ENCODE measurements at regions not wholly inside any gene's neighbourhood (a gene's known extent, or its start where the extent isn't known, plus 50 kb on each side); places are given as distances from the start of the nearest gene placed in this dataset.

DNA sequence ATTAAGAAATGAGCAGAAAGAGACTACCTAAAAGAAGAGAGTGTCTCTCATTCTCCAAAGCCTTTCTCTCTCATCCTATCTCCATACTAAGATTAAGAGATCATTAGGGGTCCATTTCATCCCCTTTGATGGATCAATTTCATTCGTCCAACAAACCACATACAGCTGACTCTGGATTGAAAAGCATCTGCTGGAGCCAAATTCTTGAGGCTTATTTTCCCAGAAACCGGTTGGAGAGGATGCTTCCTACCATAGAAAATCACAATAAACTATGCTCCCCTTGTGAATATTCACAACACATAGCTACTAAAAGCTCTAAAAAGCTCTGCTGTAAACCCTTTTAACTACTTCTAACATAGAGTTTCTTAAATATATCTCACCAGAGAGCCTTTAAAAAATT lies 755.0 kb upstream of the ZNF608 start:
- DNase-seq (ENCODE audit: low read depth in 2 of 2) = no peak

DNA sequence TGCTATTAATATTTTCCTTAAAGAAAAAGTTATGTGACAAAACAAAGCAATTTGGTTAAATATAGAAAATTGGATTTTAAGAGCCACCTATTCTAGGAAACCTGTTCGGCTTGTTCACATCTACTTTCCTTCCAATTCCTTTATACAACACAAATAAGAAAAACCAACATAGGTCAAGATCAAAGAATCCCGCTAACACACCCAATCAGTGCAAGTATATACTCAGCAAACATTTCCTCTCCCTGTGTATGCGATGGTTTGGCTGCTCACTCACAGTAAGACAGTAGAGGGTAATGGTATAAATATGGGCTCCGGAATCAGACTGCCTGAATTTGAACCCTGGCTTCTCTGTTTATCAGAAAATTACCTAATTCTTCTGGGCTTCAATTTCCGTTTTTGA lies 757.5 kb upstream of the ZNF608 start:
- DNase-seq (ENCODE audit: low read depth in 2 of 2) = no peak

DNA sequence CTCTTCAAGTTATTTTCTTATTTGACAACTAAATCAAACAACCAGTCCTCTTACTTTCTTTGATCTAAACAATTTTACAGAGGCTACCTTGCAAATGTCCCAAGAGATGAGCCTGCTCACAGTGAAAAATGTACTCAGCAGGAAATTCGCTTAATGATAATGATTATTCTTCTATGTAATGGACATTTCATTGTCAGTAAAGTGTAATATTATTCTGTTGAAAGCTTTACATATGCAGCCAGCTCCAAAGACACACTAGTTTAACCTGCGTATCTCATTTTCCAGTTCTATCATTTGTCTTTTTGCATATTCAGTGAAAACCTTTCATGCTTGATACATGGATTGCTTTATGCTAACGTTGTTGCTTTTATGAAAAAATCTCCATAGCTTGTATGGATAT lies 758.7 kb upstream of the ZNF608 start:
- no peak for DNase-seq (ENCODE audit: low read depth in 2 of 2)

DNA sequence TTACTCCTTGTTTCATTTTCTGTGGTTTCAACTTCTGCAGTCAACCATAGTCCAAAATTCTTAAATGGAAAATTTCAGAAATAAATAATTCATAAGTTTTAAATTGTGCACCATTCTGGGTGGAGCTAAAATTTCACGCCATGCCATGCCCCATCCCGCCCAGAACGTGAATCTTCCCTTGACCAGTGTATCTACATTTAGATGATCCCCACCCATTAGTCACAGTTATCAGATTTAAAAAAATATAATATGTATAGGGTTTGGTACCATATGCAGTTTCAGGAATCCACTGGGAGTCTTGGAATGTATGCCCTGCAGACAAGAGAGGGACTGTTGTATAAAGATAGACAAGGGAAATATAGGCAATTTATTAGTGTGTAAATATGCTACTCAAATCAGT lies 759.7 kb upstream of the ZNF608 start:
- DNase-seq (ENCODE audit: low read depth in 2 of 2) = no peak

DNA sequence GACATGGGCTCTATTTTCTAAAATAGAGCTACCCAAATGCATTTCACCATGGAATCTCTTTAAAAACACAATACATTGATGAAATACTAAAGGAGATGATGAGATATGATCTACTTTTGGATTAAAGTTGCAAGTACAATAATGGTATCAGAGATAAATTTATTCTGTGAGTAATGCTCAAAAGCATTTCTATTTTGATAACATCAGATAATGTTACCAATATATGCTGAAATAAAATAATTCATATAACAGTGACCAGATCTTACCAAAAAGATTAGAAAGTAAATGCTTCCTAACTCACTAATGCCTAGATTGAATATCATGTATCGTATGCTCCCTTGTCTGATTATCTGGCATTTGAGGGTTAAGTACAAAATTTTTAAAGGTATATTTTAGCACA lies 761.8 kb upstream of the ZNF608 start:
- no peak for DNase-seq (ENCODE audit: low read depth in 2 of 2)

DNA sequence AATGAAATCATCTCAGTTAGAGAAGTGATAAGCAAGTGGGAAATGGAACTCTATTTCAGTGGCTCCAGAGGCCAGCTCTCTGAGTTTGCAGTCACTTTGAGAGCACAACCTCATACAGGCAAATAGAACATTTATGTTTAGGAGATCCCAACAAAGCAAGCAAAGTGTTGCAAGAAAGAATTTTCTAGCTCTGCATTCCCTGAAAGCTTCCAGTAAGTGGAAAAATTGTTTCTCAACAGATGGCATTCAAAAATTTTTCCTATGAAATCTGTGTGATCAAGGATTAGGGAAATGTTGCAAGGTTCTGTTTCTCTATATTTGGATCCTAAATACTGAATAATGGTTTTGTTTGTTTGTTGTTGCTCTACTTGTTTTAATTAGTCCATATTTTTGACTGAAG lies 764.2 kb upstream of the ZNF608 start:
- no peak for DNase-seq (ENCODE audit: low read depth in 2 of 2)

DNA sequence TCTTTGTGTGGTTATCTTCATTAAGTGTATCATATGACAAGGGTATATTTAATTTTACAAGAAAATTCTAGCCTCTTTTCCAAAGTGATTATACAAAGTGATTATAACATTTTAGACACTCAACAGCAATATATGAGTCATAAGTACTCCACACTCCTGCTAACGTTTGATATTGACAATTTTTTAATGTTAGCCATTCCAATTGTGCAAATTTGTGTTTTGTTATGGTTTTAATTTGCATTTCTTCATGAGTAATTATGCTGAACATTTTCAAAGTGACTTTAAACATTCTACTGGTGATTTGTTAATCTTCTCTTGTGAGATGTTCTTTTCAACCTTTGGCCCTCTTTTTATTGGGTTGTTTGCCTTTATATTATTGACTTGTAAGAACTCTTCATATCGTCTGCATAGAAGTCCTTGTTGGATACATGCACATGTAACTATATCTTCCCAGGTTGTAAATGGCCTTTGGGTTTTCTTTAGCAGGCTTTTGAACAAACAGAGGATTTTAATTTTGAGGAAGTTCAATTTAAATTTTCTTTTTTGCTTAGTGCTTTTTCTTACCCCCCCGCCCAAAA lies 771.6 kb upstream of the ZNF608 start:
- DNase-seq (ENCODE audit: low read depth in 2 of 2) = no peak

DNA sequence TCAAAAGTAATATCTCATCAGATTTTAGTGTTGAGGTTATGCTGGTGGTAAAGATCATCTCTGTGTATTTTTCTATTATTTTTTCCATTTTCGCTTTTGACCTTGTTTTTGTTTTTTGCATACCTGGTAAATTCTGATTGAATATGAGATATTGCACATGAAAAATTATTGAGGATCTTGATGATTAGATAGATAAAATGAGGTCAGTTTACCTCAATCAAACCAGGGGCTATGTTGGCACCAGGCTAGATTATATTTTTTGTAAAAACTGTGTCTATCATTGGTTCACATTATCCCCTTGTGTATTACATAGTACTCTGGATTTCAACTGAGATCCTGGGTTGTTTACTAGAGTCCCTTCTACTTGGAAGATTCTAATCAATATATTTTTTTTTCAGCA lies 774.9 kb upstream of the ZNF608 start:
- no peak for DNase-seq (ENCODE audit: low read depth in 2 of 2)

DNA sequence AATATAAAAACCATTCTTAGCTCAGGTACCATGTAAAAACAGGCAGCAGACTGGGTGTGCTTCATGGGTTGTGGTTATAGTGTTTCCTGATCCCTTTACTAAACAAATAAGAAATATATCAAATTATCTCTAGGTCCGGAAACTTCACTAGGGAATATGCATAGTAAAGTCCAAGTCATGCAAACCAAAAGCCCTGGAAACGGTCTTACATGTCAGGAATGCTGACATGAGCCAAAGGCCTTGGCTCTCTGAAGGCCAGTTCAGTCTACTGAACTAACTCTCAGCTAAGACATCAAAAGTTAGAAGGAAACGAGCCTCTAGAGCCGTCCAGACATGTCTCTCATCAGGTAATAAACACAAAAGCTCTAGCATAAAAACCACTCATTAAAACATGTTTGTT lies 778.9 kb upstream of the ZNF608 start:
- no peak for DNase-seq (ENCODE audit: low read depth in 2 of 2)

DNA sequence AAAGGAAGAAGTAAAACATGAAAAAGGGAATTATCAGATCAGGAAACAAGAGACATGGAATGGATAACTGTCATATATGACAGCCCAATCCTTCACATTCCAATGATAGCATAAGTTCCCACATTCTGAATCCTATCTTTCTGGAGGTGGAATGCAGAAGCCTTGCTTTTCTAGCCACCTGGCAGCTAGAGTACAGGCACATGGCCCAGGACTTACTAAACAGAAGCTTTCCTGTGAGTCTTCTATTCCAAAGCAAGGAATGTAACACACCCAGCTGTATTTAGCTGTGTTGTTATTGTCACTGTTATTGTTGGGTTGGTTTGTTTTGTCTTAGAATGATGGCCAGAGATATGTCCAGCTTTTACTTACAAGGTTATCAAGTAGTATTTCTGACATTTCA lies 780.5 kb upstream of the ZNF608 start:
- DNase-seq (ENCODE audit: low read depth in 2 of 2) = no peak

DNA sequence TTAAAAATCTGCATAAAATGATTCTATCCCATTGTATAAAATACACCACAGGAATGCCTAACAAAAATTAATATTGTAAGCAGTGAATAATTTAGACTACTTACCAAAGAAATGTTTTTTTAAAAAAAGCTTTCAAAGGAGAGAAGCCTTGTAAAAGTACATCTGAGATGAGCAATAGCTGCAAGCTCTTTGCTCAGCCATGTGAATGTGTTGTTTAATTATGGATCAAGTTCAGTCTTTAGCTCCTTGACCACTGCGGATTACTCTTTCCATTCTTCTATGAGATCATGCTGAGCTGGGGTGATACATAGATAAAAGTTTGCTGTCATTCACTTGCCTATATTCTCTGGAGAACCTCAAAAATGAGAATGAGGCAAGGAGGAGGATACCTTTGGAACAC lies 782.4 kb upstream of the ZNF608 start:
- no peak for DNase-seq (ENCODE audit: low read depth in 2 of 2)

DNA sequence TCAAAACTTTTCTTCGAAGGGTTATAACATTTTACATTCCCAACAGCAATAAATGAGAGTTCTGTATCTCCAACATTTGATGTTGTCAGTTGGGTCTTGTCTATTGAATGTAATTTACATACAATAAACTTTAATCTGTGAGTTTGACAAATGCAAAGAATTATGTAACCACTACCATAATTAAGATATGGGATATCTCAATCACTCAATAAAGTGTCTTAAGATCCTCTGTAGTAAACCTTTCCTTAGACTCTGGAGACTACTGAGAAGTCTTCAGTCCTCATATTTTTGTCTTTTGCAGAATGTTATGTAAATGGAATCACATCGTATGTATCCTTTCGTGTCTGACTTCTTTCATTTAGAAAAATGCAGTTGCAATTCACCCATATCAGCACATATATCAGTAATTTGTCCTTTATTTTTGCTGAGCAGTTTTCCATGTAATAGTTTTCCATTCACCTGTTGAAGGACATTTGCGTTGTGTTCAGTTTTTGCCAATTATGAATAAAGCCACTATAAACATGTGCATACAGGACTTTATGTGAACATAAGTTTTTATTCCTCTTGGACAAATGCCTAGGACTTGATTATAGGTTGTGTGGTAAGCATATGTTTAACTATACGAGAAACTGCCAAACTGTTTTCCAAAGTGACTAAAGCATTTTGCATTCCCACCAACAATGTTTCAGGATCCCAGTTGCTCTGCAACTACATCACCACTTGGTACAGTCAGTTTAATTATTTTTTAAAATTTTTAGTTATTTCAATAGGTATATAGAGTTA lies 784.6 kb upstream of the ZNF608 start:
- no peak for DNase-seq (ENCODE audit: low read depth in 2 of 2)

DNA sequence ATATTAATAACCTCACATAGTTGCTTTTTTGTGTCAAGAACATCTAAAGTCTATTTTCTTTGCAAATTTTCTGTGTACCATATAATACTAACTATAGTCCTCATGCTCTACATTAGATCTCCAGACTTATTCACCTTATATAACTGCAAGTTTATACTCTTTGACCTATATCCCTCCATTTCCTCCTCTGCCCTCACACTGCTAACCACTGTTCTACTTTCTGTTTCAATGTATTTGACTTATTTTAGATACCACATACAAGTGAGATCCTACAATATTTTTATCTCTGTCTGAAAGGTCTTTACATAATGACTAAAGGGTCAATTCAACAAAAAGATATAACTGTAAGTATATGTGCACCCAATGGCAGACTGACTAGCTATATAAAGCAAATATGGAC lies 789.7 kb upstream of the ZNF608 start:
- no peak for DNase-seq (ENCODE audit: low read depth in 2 of 2)

DNA sequence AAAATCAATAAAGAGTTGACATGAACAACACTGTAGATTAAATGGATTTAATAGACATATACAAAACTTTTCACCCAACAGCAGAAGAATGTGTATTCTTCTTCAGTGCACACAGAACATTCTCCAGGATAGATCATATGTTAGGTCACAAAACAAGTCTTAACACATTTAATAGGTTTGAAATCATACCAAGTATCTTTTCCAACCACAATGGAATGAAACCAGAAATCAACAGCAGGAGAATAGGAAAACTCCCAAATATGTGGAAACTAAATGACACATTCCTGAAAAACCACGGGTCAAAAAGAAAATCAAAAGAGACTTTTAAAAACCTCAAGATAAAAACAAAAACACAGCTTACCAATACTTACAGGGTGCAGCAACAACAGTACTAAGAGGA lies 790.1 kb upstream of the ZNF608 start:
- no peak for DNase-seq (ENCODE audit: low read depth in 2 of 2)

DNA sequence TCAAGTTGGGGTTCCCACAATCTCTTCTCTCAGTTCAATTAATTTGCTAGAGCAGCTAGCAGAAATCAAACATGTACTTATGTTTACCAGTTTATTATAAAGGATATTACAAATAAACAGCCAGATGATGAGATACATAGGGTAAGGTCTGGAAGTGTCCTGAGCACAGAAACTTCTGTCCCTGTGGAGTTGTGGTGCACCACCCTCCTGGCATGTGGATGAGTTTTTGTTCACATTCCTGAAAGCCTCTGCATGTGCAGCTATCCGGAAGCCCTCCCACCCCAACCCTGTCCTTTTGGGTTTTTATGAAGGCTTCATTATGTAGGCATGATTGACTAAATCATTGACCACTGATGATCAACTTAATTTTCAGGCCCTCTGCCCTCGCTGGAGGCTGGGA lies 791.2 kb upstream of the ZNF608 start:
- no peak for DNase-seq (ENCODE audit: low read depth in 2 of 2)

DNA sequence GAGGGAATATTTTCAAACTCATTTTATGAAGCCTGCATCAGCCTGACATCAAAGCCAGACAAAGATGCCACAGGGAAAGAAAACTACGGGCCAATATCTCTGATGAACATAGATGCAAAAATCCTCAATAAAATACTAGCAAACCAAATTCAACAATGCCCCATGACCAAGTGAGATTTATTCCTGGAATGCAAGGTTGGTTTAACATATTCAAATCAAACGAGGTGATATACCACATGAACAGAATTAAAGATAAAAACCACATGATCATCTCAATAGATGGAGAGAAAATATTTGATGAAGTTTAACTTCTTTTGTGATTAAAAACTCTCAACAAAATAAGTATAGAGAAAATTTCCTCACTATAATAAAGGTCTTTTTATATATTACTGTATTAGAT lies 792.0 kb upstream of the ZNF608 start:
- no peak for DNase-seq (ENCODE audit: low read depth in 2 of 2)

DNA sequence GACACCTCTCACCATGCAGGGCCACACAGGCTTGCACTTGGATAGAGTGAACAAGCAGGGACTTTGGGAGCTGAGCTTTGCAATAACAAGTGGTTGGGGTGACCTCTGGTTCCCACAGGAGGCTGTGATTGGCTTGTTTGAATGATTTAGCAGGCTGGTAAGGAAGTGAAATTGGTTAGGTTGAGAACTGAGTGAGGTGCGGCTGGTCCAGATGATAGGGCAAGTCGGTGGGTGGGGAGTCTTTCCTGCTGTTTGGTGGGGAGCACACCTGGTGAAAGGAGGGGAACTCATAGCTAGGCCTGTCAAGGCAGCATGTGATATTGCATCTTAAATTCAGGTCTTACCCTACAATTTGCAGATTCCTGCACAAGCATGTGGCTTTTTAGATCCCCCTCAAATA lies 794.6 kb upstream of the ZNF608 start:
- DNase-seq (ENCODE audit: low read depth in 2 of 2) = no peak

DNA sequence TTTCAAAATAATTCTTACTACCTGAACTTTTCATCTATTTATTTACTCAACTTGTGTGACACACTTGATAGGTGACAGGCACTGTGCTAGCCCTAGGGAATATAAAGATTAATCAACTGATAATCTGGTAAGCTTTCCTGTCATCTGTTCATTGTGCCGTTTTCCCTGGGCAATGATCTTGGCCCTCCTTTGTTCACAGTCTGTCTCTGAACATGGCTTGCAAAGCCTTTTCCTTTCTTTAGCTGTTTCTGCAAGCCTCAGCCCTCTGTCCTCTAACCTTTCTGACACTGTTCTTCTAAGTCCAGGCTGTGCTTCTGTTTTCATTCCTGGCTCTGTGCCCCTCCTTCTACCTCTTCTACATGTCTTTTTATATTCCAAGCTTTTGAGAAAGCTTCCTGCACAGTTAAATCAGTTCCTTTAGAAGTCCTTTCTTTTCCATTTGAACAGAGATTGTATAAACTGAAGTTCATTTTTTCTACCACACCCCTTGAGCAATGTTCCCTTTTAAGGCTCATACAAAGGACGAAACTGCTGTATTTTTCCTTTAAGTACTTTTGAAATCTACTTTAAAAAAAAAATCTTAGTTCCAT lies 803.0 kb upstream of the ZNF608 start:
- DNase-seq (ENCODE audit: low read depth in 2 of 2) = no peak

DNA sequence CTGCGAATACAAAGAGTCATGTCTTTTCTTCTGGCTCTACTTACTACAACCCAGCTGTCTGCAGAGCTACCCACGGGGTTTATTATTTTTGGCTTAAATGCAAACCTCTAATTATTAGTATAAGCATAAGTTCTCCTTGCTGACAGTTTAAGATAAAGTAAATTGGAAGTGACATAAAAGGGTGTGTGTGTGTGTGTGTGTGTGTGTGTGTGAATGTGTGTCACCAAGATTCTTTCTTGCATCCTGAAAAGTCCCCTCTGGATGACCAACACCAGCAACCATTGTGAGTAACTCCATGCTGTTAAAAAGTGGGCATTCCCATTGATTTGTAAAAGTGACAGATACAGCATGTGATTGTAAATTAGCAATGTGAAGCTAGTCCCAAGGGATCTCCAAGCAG lies 803.8 kb upstream of the ZNF608 start:
- DNase-seq (ENCODE audit: low read depth in 2 of 2) = no peak

DNA sequence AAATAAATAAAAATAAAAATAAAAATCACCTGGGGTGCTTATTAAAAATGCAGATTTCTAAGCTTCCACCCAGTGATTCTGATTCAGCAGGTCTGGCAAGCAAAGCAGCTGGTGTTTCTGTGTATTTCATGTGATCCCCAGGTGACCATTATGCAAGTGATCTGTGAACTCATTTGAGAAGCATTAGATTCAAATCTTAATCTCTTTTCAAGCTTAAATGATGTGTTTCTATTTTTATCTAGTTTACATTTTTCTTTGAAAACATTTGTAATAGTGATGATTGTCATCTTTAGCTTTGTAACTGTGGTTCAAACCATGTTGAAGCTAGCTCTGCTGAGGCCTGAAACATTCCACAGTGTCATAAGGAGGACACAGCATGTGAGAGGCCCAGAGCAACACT lies 804.8 kb upstream of the ZNF608 start:
- no peak for DNase-seq (ENCODE audit: low read depth in 2 of 2)

DNA sequence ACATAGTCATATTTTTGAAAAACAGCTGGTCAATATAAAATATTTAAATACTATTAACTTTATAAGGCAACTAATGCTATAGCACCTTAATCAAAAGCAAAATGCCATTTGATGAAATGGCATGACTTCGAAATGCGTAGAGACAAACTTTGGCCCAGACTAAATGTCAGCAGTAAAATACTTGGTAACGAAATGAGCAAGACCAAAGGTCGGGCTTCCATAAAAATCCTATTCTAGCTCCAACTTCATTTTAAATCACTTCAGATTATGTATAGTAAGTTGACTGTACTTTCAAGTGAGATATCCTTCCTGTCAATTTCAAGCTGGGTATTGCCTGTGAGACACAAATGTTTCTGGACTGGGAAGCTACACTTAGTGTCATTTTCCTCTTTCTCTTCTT lies 805.4 kb upstream of the ZNF608 start:
- DNase-seq (ENCODE audit: low read depth in 2 of 2) = no peak

DNA sequence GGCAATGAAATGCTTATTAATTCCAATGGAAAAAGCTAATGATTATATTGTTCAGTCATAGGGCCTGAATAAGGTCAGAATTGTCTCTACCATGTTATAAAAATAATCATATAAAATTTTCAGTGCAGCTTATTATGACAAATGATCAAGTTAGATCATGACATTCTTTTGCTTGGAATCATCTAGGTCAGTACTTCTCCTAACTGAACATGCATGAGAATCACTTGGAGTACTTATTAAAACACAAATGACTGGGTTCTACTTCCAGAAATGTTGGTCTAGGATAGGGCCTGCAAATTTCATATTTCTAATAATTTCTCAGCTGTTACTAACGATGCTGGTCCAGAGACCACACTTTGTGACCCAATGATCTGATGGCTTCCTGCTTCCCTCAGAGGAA lies 806.0 kb upstream of the ZNF608 start:
- DNase-seq (ENCODE audit: low read depth in 2 of 2) = no peak

DNA sequence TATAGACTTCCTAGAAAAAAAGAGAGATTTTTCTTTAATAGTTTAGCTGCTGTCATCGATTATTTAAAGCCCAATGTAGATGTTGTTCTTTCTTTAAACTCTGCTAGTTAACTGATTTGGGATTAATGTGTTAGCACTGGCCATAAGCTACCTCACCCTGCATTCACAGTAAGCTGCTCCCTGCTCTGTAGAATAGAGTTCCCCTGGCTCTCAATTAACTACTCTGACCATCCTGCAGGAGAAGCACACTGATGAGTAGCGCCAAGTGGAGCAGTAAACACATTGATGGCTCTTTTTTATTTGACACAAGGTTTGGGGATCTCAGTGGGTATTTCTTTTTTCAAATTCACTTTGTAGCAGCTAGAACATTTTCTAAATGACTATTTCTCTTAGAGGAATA lies 807.9 kb upstream of the ZNF608 start:
- no peak for DNase-seq (ENCODE audit: low read depth in 2 of 2)

DNA sequence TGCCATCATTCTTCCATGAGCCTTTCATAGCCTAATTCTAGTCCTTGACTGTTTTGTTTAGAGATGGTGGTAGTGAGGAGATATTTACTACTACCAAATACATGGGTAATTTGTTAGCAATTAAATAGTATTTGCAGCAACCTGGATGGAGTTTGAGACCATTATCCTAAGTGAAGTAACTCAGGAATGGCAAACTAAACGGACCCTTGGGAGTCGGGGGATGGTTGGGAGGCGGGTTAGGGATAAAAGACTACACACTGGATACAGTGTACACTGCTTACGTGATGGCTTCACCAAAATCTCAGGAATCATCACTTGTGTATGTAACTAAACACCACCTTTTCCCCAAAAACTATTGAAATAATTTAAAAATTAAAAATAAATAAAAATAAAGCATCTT lies 809.2 kb upstream of the ZNF608 start:
- DNase-seq (ENCODE audit: low read depth in 2 of 2) = no peak
